HCT116 (cell line): ENCODE measurements at regions not wholly inside any gene's neighbourhood (a gene's known extent, or its start where the extent isn't known, plus 50 kb on each side); places are given as distances from the start of the nearest gene placed in this dataset.

Experiments
- ATAC-seq: fragments of 200-7000 bp; cut with Tn5 transposase; 2 replicates; pipeline ENCODE4 v1.9.1; 2020; ENCODE audit warnings: mild to moderate bottlenecking, moderate library complexity
- BruUV-seq: library from RNA; stranded (reverse); fragments of 400-500 nt; replicated peaks from 2 replicates; lab custom pipeline; 2021; lab: Mats Ljungman, UMichigan
- CTCF ChIA-PET: fragments of 300-600 bp; sonication (Branson Sonifier 250); formaldehyde crosslinking; loops from one replicate; lab custom pipeline; 2021; ENCODE audit warnings: antibody characterized with exemption; lab: Charles Lee
- POLR2A ChIA-PET: fragments of 300-600, 350-600 bp; sonication (Branson Sonifier 250); formaldehyde crosslinking; loops from one replicate; lab custom pipeline; 2021; ENCODE audit warnings: antibody characterized with exemption; lab: Charles Lee
- RAD21 ChIA-PET, 2 experiments: fragments of 300-600 bp; sonication (Branson Sonifier 250); formaldehyde crosslinking; loops; one replicate each; lab custom pipeline; 2023; ENCODE audit warnings: low total read pairs in 2 of 2; ENCODE audit not compliant: uncharacterized antibody in 2 of 2, unreplicated experiment in 2 of 2, low non-redundant PET in 1 of 2; lab: Charles Lee
- DNase-seq: peaks from one replicate; pipeline ENCODE4 v3.0.0-alpha.2; 2010; ENCODE audit warnings: low read depth, low spot score
- H2AFZ ChIP-seq: fragments of 200-600 bp; shearing (Covaris generic), sonication (generic); 2 replicates; pipeline ENCODE4 v1.6.1; 2017; ENCODE audit warnings: low read depth, mixed run types, mixed read lengths, antibody characterized with exemption, low read length; ENCODE audit not compliant: poor library complexity, severe bottlenecking
- H3K27ac ChIP-seq: 2 replicates; pipeline ENCODE4 v1.5.1; 2012; ENCODE audit warnings: low read depth, low read length
- H3K27me3 ChIP-seq: fragments of 200-600 bp; sonication (generic); 2 replicates; pipeline ENCODE4 v1.6.1; 2016; ENCODE audit warnings: mixed run types, low read length, mixed read lengths; ENCODE audit not compliant: insufficient read depth
- H3K36me3 ChIP-seq, 2 experiments: fragments of 200-500 bp in 1 of 2; fragments of 200-600 bp in 1 of 2; sonication (Bioruptor generic) in 1 of 2; sonication (generic) in 1 of 2; 2 replicates each; pipeline versions ENCODE4 v1.5.1 to v1.6.1; 2014 to 2016; ENCODE audit warnings: low read length in 2 of 2, inconsistent platforms in 1 of 2, mixed read lengths in 1 of 2, mixed run types in 1 of 2; ENCODE audit not compliant: insufficient read depth in 2 of 2, control insufficient read depth in 1 of 2
- H3K4me1 ChIP-seq, 2 experiments: fragments of 200-600 bp in 1 of 2; sonication (generic) in 1 of 2; 2 replicates each; pipeline versions ENCODE4 v1.5.1 to v1.6.1; 2012 to 2017; ENCODE audit warnings: low read length in 2 of 2, inconsistent platforms in 1 of 2, mild to moderate bottlenecking in 1 of 2, mixed read lengths in 1 of 2, mixed run types in 1 of 2, moderate library complexity in 1 of 2; ENCODE audit not compliant: insufficient read depth in 2 of 2, control insufficient read depth in 1 of 2
- H3K4me2 ChIP-seq: fragments of 200-600 bp; sonication (generic); 2 replicates; pipeline ENCODE4 v1.6.1; 2017; ENCODE audit warnings: mixed run types, low read length, mixed read lengths
- H3K4me3 ChIP-seq, 2 experiments: fragments of 200-600 bp in 1 of 2; sonication (generic) in 1 of 2; replicated peaks in 1 of 2; 2 replicates each; pipeline ENCODE4 v1.5.1; 2011 to 2016; ENCODE audit warnings: low read length in 2 of 2, control low read depth in 1 of 2, low read depth in 1 of 2, mild to moderate bottlenecking in 1 of 2, mixed read lengths in 1 of 2, mixed run types in 1 of 2
- H3K79me2 ChIP-seq: fragments of 200-600 bp; sonication (generic); 2 replicates; pipeline ENCODE4 v1.6.1; 2017; ENCODE audit warnings: mild to moderate bottlenecking, mixed run types, low read length, moderate library complexity, mixed read lengths; ENCODE audit not compliant: insufficient read depth
- H3K9ac ChIP-seq: fragments of 200-600 bp; sonication (generic); 2 replicates; pipeline ENCODE4 v1.6.1; 2016; ENCODE audit warnings: low read length, mixed read lengths
- H3K9me2 ChIP-seq: fragments of 200-600 bp; sonication (generic), shearing (Covaris generic); 2 replicates; pipeline ENCODE4 v1.6.1; 2017; ENCODE audit warnings: mixed run types, mild to moderate bottlenecking, moderate library complexity; ENCODE audit not compliant: insufficient read depth
- H3K9me3 ChIP-seq, 2 experiments: fragments of 200-500 bp in 1 of 2; fragments of 200-600 bp in 1 of 2; sonication (Bioruptor generic) in 1 of 2; sonication (generic) in 1 of 2; 2 replicates each; pipeline ENCODE4 v1.6.1; 2014 to 2017; ENCODE audit warnings: low read length in 2 of 2, mixed read lengths in 2 of 2, inconsistent platforms in 1 of 2, low read depth in 1 of 2, mild to moderate bottlenecking in 1 of 2, mixed run types in 1 of 2, moderate library complexity in 1 of 2; ENCODE audit not compliant: control insufficient read depth in 1 of 2, insufficient read depth in 1 of 2
- H4K20me1 ChIP-seq: fragments of 200-600 bp; sonication (generic), shearing (Covaris generic); 2 replicates; pipeline ENCODE4 v1.6.1; 2017; ENCODE audit warnings: mixed run types, mild to moderate bottlenecking, moderate library complexity; ENCODE audit not compliant: insufficient read depth
- ATF3 ChIP-seq: IDR thresholded peaks from 2 replicates; pipeline ENCODE4 v1.6.1; 2012
- CEBPB ChIP-seq: IDR thresholded peaks from 2 replicates; pipeline ENCODE4 v1.6.1; 2012; ENCODE audit warnings: low read depth
- ELF1 ChIP-seq: IDR thresholded peaks from 2 replicates; pipeline ENCODE4 v1.6.1; 2012; ENCODE audit warnings: low read depth, borderline replicate concordance
- EZH2phosphoT487 ChIP-seq: fragments of 200-600 bp; IDR thresholded peaks from 2 replicates; pipeline ENCODE4 v1.6.1; 2018; ENCODE audit warnings: antibody characterized with exemption, borderline replicate concordance
- MAX ChIP-seq: IDR thresholded peaks from 2 replicates; pipeline ENCODE4 v1.6.1; 2012
- POLR2A ChIP-seq: IDR thresholded peaks from 2 replicates; pipeline ENCODE4 v1.7.0; 2011; ENCODE audit warnings: borderline replicate concordance; ENCODE audit not compliant: insufficient read depth, insufficient read length; ENCODE audit errors: extremely low read depth
- RAD21 ChIP-seq: IDR thresholded peaks from 2 replicates; pipeline ENCODE4 v1.6.1; 2012; ENCODE audit warnings: low read depth, mild to moderate bottlenecking
- SIN3A ChIP-seq: IDR thresholded peaks from 2 replicates; pipeline ENCODE4 v1.6.1; 2012; ENCODE audit warnings: low read depth
- YY1 ChIP-seq: IDR thresholded peaks from 2 replicates; pipeline ENCODE4 v1.6.1; 2011; ENCODE audit warnings: low read length, low read depth, moderate library complexity, mild to moderate bottlenecking; ENCODE audit not compliant: insufficient replicate concordance; ENCODE audit errors: extremely low read depth
- ZFX ChIP-seq: fragments of 450-650 bp; IDR thresholded peaks from 2 replicates; pipeline ENCODE4 v1.6.1; 2017
- ZNF274 ChIP-seq: fragments of 200-500 bp; sonication (Bioruptor generic); IDR thresholded peaks from 2 replicates; pipeline ENCODE4 v1.6.1; 2014; ENCODE audit warnings: mild to moderate bottlenecking, low read depth, low read length, inconsistent platforms
- intact Hi-C: fragments of 100-400 bp; cut with micrococcal nuclease; formaldehyde crosslinking; loops from 2 replicates; pipeline ENCODE4 v1.10.0; 2022
- TF ChIP-seq, protein P1 (sequence below): IDR thresholded peaks from 2 replicates; pipeline ENCODE4 v1.6.1; 2011; ENCODE audit warnings: mild to moderate bottlenecking, low read length, moderate library complexity; ENCODE audit not compliant: insufficient replicate concordance; ENCODE audit errors: extremely low read depth

DNA sequence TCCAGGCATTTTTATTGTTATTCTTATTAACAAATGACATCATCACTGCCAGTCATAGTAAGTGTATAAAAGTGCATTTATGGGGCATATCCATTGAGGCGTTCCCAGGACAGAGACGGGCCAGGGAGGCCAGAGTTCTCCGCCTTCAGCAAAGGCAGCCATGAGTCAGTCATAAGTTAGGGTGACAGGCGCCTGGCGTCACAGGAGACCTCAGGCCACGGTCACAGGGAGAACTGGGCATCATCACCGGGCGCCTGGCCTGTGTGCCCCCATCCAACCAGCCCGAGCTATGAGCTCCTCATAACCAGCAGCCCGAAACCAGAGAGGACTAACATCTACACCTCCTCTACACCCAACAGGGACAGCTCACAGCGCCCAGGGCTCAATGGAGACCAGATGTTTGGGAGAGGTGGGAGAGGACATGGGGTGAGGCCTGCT is 259.2 kb downstream of the DLL1 start:
- POLR2A ChIA-PET, result no interaction called here

More for the DNA sequence above, 259.2 kb downstream of the DLL1 start:
- Histone ChIP-seq H3K4me1 (peaks cover 7 to 17% of the 10 kb centered on the region in 2 experiments), H3K9me3 (peaks cover 0 to 3% of the 10 kb centered on the region in 2 experiments; a peak in 2 of 4 replicates), H3K79me2 (no peaks in the 10 kb centered on the region), H3K9me2 (no peaks in the 10 kb centered on the region), H3K36me3 (no peaks in the 10 kb centered on the region), H4K20me1 (no peaks in the 10 kb centered on the region), H3K4me2 (no peak overlapping the region), H2AFZ (no peak overlapping the region), H3K4me3 (no peak overlapping the region), H3K27ac (no peak overlapping the region), H3K27me3 (no peaks in the 10 kb centered on the region), H3K9ac (no peak overlapping the region)
- TF ChIP-seq CEBPB, result no peak
- no peak for TF ChIP-seq ZNF274
- TF ChIP-seq POLR2A, result no peak
- TF ChIP-seq RAD21, result no peak
- no peak for TF ChIP-seq SIN3A
- no peak for TF ChIP-seq ELF1
- TF ChIP-seq EZH2phosphoT487, result no peak
- TF ChIP-seq, protein P1, sequence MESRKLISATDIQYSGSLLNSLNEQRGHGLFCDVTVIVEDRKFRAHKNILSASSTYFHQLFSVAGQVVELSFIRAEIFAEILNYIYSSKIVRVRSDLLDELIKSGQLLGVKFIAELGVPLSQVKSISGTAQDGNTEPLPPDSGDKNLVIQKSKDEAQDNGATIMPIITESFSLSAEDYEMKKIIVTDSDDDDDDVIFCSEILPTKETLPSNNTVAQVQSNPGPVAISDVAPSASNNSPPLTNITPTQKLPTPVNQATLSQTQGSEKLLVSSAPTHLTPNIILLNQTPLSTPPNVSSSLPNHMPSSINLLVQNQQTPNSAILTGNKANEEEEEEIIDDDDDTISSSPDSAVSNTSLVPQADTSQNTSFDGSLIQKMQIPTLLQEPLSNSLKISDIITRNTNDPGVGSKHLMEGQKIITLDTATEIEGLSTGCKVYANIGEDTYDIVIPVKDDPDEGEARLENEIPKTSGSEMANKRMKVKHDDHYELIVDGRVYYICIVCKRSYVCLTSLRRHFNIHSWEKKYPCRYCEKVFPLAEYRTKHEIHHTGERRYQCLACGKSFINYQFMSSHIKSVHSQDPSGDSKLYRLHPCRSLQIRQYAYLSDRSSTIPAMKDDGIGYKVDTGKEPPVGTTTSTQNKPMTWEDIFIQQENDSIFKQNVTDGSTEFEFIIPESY, result no peak
- no peak for TF ChIP-seq ATF3
- TF ChIP-seq YY1, result no peak
- no peak for TF ChIP-seq MAX
- TF ChIP-seq ZFX, result no peak
- BruUV-seq, result no TSS peak
- ATAC-seq (no peak), DNase-seq (no peak)
- intact Hi-C loops, result no loop called here
- RAD21 ChIA-PET, result interaction anchor here in 1 of 2 experiments (0.5 kb wide), 1 partner anchor 118 kb away, joined by 3 read pairs; no protein-coding TSS in a partner anchor
- CTCF ChIA-PET, result no interaction called here
